GM12872 (cell line): ENCODE measurements at regions not wholly inside any gene's neighbourhood (a gene's known extent, or its start where the extent isn't known, plus 50 kb on each side); places are given as distances from the start of the nearest gene placed in this dataset.

Experiments
- CTCF ChIP-seq: IDR thresholded peaks from 3 replicates; pipeline ENCODE4 v1.5.1; 2011; ENCODE audit warnings: low read depth, mild to moderate bottlenecking, low read length, moderate library complexity; ENCODE audit not compliant: insufficient read depth

GRCh38 chr1:108059945-108060344, 95.0 kb upstream of the VAV3 start:
- no peak for TF ChIP-seq CTCF

- TF ChIP-seq CTCF: no peak
Measured at GRCh38 chr1:108057541-108057940, 92.6 kb upstream of the VAV3 start.

DNA sequence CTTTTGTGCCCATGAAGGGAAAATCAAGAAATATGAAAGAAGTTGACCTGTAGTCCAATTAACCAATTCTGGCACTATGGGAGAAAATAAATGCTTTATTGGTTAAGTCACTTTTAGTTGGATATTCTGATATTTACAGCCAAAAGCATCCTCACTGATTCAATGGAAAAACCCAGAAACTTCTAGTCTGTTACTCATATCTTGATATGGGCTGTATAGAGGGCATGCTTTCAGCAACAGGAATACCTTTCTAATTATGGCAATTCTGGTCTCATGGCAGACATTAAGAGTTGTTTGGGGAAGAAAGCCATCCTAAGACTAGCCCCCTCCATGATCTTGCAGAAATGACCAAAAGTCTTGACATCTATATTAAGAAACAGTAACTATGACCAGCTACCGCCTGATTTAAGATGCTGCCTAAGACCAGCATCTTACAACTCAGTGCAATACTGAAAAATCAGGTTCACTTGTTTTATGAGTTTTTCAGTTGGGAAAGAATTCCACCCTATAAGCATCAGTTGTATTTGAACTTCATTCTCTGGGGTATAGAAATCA, 91.5 kb upstream of the VAV3 start:
- no peak for TF ChIP-seq CTCF

GRCh38 chr1:108055387-108055786, 90.4 kb upstream of the VAV3 start:
- TF ChIP-seq CTCF: no peak

GRCh38 chr1:108054396-108054795, 89.4 kb upstream of the VAV3 start:
- no peak for TF ChIP-seq CTCF

GRCh38 chr1:108053270-108054013, 88.5 kb upstream of the VAV3 start:
- no peak for TF ChIP-seq CTCF

DNA sequence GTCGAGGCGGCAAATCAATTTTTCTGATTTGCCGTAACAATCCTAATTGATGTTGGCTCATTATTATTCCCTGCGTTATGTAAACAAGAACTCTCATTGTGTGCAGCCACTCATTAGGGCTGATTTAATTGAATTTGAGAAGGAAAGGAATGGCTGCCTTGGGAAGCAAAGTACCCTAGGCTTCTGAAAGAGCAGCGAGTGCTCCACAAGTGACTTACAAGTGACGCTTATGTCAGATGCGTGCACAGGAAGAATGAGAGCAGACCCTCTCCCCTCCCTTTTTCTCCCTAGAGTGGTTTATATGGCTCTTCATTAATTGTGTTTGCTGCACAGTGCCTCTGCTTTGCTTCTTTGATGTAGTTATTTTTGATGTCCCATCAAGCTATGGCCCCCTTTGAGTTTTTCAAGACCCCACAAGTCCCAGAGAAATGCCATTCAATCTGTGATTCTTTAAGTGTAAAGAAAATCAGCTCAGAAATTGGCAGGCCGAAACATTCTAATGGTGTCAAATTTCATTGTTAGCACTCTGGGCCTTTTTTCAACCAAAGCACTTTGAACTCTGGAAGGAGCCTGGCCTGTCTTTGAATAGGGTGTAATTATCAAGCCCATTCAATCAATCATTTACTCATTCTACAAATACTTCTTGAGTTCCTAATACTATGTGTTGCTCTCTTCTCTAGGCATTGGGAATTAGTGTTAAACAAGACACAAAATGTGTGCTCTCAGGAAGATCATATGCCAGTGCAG, 86.8 kb upstream of the VAV3 start:
- TF ChIP-seq CTCF: no peak
